ENCODE measurements at regions not wholly inside any gene's neighbourhood (a gene's known extent, or its start where the extent isn't known, plus 50 kb on each side); places are given as distances from the start of the nearest gene placed in this dataset.
A peak's percentile ranks its signal among the peaks of the same experiment; 100 is the strongest.

DNA sequence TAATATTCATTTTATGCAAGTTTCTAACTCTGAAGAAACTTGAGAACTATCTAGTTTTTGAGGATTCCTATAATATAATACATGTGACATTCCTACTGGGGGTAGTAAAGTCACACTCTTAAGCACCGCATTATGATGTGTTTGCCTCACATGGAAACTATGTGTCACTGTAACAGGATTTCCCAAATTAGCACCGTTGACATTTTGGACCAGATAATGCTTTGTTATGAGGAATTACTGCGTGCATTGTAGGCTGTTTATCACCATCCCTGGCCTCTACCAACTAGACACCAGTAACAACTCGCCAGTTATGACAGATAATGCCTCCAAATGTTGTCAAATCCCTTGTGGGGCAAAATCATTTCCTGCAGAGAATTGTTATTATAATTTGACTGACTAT lies 267.8 kb downstream of the RAP2B start:
- in situ Hi-C loops (cut with MboI; ENCODE audit: low sequenced_read_pairs): no loop called here
- H3K36me3 ChIP-seq (replicated peaks): no peaks in the 10 kb centered on the region
- H3K27me3 ChIP-seq (ENCODE audit: low read depth): no peaks in the 10 kb centered on the region
- H3K4me1 ChIP-seq: no peaks in the 10 kb centered on the region
- H3K4me3 ChIP-seq: no peak overlapping the region
- DNase-seq (ENCODE audit: low spot score in 2 of 2): no peak
- no peaks in the 10 kb centered on the region for H3K9me3 ChIP-seq

GRCh38 chr3:153431076-153431475 lies 269.1 kb downstream of the RAP2B start:
- H3K4me1 ChIP-seq: no peaks in the 10 kb centered on the region
- H3K27me3 ChIP-seq (ENCODE audit: low read depth): no peaks in the 10 kb centered on the region
- in situ Hi-C loops (cut with MboI; ENCODE audit: low sequenced_read_pairs): no loop called here
- no peak overlapping the region for H3K4me3 ChIP-seq
- H3K9me3 ChIP-seq: no peaks in the 10 kb centered on the region
- no peaks in the 10 kb centered on the region for H3K36me3 ChIP-seq (replicated peaks)
- no peak for DNase-seq (ENCODE audit: low spot score in 2 of 2)

- Histone ChIP-seq H3K27me3 (ENCODE audit: low read depth) (no peaks in the 10 kb centered on the region), H3K4me1 (no peaks in the 10 kb centered on the region), H3K4me3 (no peak overlapping the region), H3K9me3 (no peaks in the 10 kb centered on the region), H3K36me3 (replicated peaks) (no peaks in the 10 kb centered on the region)
- no peak for DNase-seq (ENCODE audit: low spot score in 2 of 2)
- in situ Hi-C loops (cut with MboI; ENCODE audit: low sequenced_read_pairs): no loop called here
Observed at GRCh38 chr3:153437666-153438065, 275.6 kb downstream of the RAP2B start.

- no peaks in the 10 kb centered on the region for H3K4me1 ChIP-seq
- no peaks in the 10 kb centered on the region for H3K9me3 ChIP-seq
- in situ Hi-C loops (cut with MboI; ENCODE audit: low sequenced_read_pairs): no loop called here
- H3K27me3 ChIP-seq (ENCODE audit: low read depth): no peaks in the 10 kb centered on the region
- no peak for DNase-seq (ENCODE audit: low spot score in 2 of 2)
- no peaks in the 10 kb centered on the region for H3K36me3 ChIP-seq (replicated peaks)
- H3K4me3 ChIP-seq: no peak overlapping the region
Observed at GRCh38 chr3:153438271-153438670, 276.2 kb downstream of the RAP2B start.

DNA sequence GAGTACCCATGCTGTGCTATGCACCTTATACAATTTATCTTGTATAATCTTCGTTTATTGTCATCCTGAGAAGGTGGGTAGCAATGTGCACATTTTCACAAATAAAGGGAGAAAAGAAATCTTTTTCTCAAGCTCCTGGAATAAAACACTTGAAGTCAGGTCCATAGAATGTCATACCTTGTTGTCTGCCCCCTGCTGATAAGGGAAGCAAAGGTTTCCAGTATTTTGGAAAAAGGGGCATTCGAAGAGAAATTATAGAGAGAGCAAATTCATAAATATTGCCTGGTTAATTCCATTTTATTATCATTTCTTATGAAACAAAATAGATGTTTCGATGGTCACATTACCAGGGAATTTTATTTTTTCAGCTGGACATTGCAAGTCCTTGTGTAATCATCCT lies 277.8 kb downstream of the RAP2B start:
- Histone ChIP-seq H3K36me3 (replicated peaks) (no peaks in the 10 kb centered on the region), H3K4me1 (no peaks in the 10 kb centered on the region), H3K4me3 (no peak overlapping the region), H3K9me3 (no peaks in the 10 kb centered on the region), H3K27me3 (ENCODE audit: low read depth) (no peaks in the 10 kb centered on the region)
- no peak for DNase-seq (ENCODE audit: low spot score in 2 of 2)
- in situ Hi-C loops (cut with MboI; ENCODE audit: low sequenced_read_pairs): no loop called here

GRCh38 chr3:153440311-153440710 lies 278.3 kb downstream of the RAP2B start:
- Histone ChIP-seq H3K4me1 (no peaks in the 10 kb centered on the region), H3K9me3 (no peaks in the 10 kb centered on the region)

GRCh38 chr3:153442386-153442785 lies 280.4 kb downstream of the RAP2B start:
- in situ Hi-C loops (cut with MboI; ENCODE audit: low sequenced_read_pairs): no loop called here
- no peaks in the 10 kb centered on the region for H3K4me1 ChIP-seq
- no peak overlapping the region for H3K4me3 ChIP-seq
- H3K36me3 ChIP-seq (replicated peaks): no peaks in the 10 kb centered on the region
- H3K9me3 ChIP-seq: no peaks in the 10 kb centered on the region
- no peak for DNase-seq (ENCODE audit: low spot score in 2 of 2)
- no peaks in the 10 kb centered on the region for H3K27me3 ChIP-seq (ENCODE audit: low read depth)

More at GRCh38 chr3:153440311-153440710, 278.3 kb downstream of the RAP2B start:
- H3K27me3 ChIP-seq (ENCODE audit: low read depth): no peaks in the 10 kb centered on the region
- no peak for DNase-seq (ENCODE audit: low spot score in 2 of 2)
- in situ Hi-C loops (cut with MboI; ENCODE audit: low sequenced_read_pairs): no loop called here
- H3K36me3 ChIP-seq (replicated peaks): no peaks in the 10 kb centered on the region
- no peak overlapping the region for H3K4me3 ChIP-seq

GRCh38 chr3:153442799-153443487 lies 280.9 kb downstream of the RAP2B start:
- no peak for DNase-seq (ENCODE audit: low spot score in 2 of 2)
- no peaks in the 10 kb centered on the region for H3K27me3 ChIP-seq (ENCODE audit: low read depth)
- no peaks in the 10 kb centered on the region for H3K4me1 ChIP-seq
- no peaks in the 10 kb centered on the region for H3K9me3 ChIP-seq
- H3K4me3 ChIP-seq: no peak overlapping the region
- no peaks in the 10 kb centered on the region for H3K36me3 ChIP-seq (replicated peaks)
- in situ Hi-C loops (cut with MboI; ENCODE audit: low sequenced_read_pairs): no loop called here

DNA sequence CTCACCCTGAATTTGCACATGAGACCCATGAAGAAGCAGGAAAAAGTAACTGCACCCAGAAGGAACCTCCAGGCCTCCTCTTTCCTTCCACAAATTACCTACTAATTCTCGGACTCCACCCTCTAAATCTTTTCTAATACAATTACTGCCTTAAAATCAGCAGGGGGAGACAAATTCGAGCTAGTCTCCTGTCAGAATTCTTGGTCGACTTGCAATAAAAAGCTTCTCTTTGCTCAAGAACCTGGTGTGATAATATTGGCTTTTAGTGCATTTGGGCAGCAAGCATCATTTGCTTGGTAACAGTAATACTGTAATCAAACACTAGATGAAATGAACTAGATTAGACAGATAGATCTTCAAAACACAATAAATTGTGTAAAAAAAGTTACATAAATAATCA lies 281.9 kb downstream of the RAP2B start:
- Histone ChIP-seq H3K4me1 (no peaks in the 10 kb centered on the region), H3K4me3 (no peak overlapping the region), H3K27me3 (ENCODE audit: low read depth) (no peaks in the 10 kb centered on the region), H3K36me3 (replicated peaks) (no peaks in the 10 kb centered on the region), H3K9me3 (no peaks in the 10 kb centered on the region)
- in situ Hi-C loops (cut with MboI; ENCODE audit: low sequenced_read_pairs): no loop called here
- DNase-seq (ENCODE audit: low spot score in 2 of 2): peak in 1 of 2 experiments; percentile 33

DNA sequence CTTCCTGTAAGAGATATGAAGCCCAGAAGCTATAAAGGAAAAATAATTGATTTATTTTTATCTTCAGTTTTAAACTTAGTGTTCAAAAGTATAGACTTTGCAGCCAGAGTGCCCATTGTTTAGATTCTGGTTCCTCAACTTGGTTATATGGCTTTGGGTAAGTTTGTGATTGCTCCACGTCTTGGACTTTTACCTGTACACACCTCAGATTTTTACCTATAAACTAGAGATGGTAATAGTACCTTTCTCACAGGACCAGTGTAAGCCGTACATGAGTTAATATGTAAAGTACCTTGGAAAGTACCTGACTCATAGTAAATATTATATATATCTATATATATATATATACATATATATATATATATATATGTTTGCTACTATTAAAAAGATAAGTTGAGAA lies 283.8 kb downstream of the RAP2B start:
- H3K36me3 ChIP-seq (replicated peaks): no peaks in the 10 kb centered on the region
- no peaks in the 10 kb centered on the region for H3K4me1 ChIP-seq
- DNase-seq (ENCODE audit: low spot score in 2 of 2): no peak
- in situ Hi-C loops (cut with MboI; ENCODE audit: low sequenced_read_pairs): no loop called here
- no peaks in the 10 kb centered on the region for H3K27me3 ChIP-seq (ENCODE audit: low read depth)
- H3K4me3 ChIP-seq: no peak overlapping the region
- no peaks in the 10 kb centered on the region for H3K9me3 ChIP-seq

DNA sequence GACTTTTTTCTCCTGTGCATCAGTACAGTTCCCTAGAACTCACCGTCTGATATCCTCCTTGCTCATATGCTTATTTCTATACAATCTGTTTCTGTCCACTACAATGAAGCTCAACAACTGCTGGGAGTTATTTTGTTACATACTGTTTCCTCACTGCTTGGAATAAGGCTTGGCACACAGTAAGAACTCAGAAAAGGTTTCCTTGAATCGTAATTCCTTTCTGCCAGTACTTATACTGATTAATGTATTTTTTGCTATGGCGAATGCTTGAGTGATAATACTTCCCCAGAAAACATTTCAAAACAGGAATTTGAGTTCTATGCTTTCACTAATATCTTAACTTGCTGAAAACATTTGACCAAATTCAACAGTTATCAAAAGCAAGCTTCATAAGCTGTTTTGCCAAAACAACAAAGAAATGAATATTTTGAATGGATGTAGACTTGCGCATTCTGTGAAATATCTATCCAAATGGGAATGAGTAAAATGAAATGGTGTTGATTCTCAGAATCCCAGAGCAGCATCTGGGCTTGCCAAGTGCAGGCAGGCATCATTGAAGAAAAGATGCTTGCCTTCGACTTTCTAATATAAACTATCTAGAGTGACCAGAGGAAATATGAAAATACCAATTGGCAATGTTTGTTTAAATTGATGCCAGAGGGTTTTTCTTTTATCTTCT lies 286.3 kb downstream of the RAP2B start:
- Histone ChIP-seq H3K36me3 (replicated peaks) (no peaks in the 10 kb centered on the region), H3K9me3 (no peaks in the 10 kb centered on the region), H3K4me3 (no peak overlapping the region), H3K27me3 (ENCODE audit: low read depth) (no peaks in the 10 kb centered on the region), H3K4me1 (no peaks in the 10 kb centered on the region)
- DNase-seq (ENCODE audit: low spot score in 2 of 2): no peak
- in situ Hi-C loops (cut with MboI; ENCODE audit: low sequenced_read_pairs): no loop called here

GRCh38 chr3:153456833-153457545 lies 295.0 kb downstream of the RAP2B start:
- DNase-seq (ENCODE audit: low spot score in 2 of 2): no peak
- Histone ChIP-seq H3K4me1 (no peaks in the 10 kb centered on the region), H3K4me3 (no peak overlapping the region), H3K36me3 (replicated peaks) (no peaks in the 10 kb centered on the region), H3K9me3 (no peaks in the 10 kb centered on the region), H3K27me3 (ENCODE audit: low read depth) (no peaks in the 10 kb centered on the region)
- in situ Hi-C loops (cut with MboI; ENCODE audit: low sequenced_read_pairs): no loop called here

GRCh38 chr3:153458881-153459280 lies 296.9 kb downstream of the RAP2B start:
- Histone ChIP-seq H3K27me3 (ENCODE audit: low read depth) (no peaks in the 10 kb centered on the region), H3K9me3 (no peaks in the 10 kb centered on the region), H3K4me1 (no peaks in the 10 kb centered on the region), H3K4me3 (no peak overlapping the region), H3K36me3 (replicated peaks) (no peaks in the 10 kb centered on the region)
- in situ Hi-C loops (cut with MboI; ENCODE audit: low sequenced_read_pairs): no loop called here
- DNase-seq (ENCODE audit: low spot score in 2 of 2): no peak

- H3K9me3 ChIP-seq: no peaks in the 10 kb centered on the region
- no peaks in the 10 kb centered on the region for H3K27me3 ChIP-seq (ENCODE audit: low read depth)
- in situ Hi-C loops (cut with MboI; ENCODE audit: low sequenced_read_pairs): no loop called here
- no peak overlapping the region for H3K4me3 ChIP-seq
- H3K4me1 ChIP-seq: no peaks in the 10 kb centered on the region
- H3K36me3 ChIP-seq (replicated peaks): no peaks in the 10 kb centered on the region
- DNase-seq (ENCODE audit: low spot score in 2 of 2): no peak
Observed at GRCh38 chr3:153462545-153462944, 300.5 kb downstream of the RAP2B start.

All from HAP-1 (cell line).